COLO829 (cell line): ENCODE measurements at regions not wholly inside any gene's neighbourhood (a gene's known extent, or its start where the extent isn't known, plus 50 kb on each side); places are given as distances from the start of the nearest gene placed in this dataset.

Source experiments
- DNase-seq: peaks from one replicate; pipeline ENCODE4 v3.0.0; 2012; ENCODE audit warnings: low spot score

- DNase-seq: no peak
These were observed 400.9 kb downstream of the PRDM2 start for GRCh38 chr1:14100919-14101318.

- no peak for DNase-seq
These were observed 402.2 kb downstream of the PRDM2 start for GRCh38 chr1:14102180-14102579.

- no peak for DNase-seq
These were observed 404.0 kb downstream of the PRDM2 start for GRCh38 chr1:14103878-14104430.

DNA sequence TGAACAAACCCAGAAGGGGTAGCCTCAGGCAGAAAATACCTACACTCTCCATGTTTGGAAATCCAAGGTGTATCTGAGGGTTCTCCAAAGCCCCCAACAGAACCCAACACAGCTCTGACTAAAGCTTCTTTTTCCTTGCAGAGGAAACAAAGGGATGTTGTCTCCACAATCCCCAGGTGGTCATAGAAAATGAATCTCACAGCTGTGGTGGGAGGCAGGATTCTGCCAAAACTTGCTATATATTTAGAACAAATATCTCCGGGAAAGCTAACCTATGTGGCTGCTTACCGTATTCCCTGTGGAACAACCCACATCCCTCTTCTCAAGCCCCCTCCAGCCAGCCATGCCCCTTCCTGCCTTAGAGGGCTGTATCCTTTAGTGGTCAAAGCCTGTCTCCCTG, 406.1 kb downstream of the PRDM2 start:
- DNase-seq: no peak

DNA sequence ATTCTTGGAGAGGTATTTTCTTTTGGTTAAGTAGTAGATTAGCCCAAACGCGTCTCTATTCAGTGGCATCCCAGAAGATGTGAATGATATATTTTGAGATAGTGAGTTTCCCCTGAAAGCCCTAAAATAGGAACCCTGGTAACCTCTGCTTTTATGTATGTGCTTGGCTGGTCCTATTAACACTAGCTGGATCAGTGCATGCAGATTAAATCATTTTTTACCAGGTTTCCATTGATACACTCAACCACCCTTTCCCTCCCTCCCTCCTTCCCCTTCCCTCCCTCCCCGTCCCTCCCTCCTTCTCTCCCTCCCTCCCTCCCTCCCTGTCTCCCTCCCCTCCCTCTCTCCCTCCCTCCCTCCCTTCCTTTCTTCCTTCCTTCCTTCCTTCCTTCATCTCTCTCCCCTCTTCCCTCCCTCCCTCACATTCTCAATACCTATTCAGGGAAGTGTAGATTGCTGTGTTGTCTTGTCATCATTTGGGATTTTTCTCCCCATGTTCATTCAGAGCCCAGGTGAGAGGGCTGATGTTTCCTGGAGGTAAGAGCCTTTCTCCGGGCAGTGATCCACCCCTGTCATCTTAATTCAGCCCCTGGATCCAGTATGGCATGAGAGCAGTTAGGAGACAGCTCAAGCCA, 406.8 kb downstream of the PRDM2 start:
- no peak for DNase-seq

DNA sequence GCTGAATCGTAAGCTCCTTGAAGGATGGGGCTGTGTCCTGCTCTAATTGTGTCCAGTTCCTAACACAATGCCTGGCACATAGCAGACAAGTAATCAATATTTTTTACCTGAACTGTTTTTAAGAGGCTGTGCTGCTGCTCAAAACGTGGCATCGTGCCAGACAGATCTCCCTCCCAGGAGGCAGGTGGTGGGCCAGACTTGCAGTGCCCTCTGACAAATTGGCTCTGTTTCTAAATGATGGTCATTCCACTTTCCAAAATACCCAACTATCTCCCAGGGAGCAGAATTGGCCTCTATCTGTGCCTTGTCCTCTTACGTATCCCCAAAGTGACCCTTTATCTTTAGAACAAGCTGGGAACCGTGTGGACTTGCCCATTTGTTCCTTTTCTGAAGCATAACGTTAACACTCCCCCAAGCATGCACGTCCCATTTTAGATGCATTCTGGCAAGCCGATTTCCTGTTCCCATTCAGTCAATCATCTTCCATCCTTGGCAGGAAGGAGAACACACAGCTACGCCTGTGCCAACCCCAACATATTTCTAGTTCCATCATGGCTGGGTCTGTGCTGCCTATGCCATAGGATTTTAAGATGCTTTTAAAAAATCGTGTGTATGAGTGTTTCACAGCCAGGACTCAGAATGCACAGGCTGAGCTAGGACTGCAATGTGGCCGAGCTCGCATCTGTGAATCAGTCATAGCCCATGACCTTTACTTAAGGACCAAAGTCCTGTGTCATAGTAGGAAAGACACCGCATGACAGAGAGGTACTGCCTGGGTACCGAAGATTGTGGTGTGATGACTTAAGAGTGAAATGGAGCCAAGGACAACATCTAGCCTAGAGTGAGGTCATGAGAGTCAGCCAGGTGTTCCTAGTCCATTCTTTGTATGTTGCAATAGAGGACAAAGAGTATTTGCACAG, 408.6 kb downstream of the PRDM2 start:
- no peak for DNase-seq

DNA sequence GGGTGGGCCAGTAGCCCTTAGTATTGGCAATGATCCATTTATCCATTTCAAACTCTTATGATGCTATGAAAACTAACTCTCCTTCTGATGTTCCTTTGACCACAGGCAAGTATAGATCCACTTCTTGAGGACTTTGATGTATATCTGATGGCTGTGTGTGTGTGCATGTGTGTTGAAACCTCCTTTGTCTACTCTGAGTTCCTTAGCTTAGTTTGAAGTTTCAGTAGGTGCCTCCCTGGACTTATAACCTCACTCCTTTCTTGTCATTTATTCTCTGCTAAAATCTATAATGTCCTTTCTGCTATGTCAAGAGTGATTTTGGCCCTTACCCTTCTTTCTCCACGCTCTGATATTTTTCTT, 409.3 kb downstream of the PRDM2 start:
- DNase-seq: no peak

GRCh38 chr1:14110040-14110439, 410.1 kb downstream of the PRDM2 start:
- DNase-seq: no peak

DNA sequence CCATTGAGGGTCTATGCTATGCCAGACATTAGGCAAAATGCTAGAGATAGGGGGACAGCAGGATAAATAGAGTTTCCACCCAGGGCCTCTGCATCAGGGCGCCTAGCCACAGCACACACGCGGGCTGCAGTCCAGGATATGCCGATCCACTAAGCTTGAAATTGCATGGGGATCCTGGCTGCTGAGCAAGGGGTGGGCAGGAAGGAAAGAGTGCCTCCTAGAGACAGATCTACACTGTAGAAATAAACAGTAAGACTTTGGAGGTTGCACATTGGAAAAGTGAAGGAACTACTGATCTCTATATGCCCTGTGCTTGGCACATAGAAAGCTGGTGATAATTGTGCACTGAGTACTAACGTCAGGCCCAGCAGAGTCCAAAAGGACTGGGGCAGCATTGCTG, 411.1 kb downstream of the PRDM2 start:
- DNase-seq: no peak

- no peak for DNase-seq
These were observed 412.6 kb downstream of the PRDM2 start for GRCh38 chr1:14112613-14113012.

DNA sequence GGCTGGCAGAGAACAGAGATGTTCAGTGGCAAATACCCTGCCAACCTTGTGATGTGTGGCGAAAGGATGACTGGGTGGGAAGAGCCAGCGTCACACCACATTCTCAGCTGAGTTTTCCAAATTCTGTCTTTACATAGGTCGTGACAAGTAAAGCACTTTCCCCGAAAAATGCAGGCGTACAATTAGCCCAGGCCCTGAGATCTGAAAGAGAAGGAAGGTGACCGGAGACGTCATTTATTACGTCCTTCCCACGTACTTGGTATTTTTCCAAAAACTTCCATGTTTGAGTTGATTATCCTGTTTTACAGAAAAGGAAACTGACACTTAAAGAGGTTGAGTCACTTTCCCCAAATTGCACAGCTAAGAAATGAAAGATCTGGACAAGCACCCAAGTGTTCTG, 413.3 kb downstream of the PRDM2 start:
- DNase-seq: no peak

DNA sequence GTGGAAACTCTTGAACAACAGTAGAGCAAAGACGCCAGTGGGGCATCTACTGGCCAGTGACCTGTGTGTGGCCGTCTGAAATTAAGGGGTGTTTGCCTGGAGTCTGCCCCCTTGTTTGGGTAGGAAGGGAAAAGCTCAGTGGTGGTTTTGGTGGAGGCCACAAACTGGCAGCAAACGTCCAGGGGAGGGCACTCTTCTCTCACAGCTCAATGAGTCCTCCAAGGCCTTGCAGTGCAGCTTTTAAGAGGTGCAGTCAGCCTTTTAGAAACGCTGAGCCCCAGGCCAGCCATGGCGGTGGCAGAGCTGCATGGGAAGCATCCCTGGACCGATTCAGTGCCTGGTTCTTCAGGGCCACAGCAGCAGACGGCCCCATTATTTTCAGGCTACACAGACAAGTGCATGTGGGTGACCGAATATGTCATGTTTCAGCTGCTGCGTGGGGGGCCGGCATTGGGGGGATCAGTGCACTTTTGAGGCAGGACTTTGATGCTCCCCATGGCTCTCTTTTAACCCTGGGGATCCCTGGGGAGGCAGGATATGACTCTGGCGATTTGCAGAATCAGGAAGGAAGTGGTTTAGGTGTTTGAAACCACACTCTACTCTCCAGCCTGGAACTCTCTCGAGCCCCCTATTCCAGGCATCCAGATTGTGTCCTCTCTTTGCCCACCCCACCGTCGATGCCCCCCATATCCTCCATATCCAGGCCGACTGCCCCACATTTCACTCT, 414.0 kb downstream of the PRDM2 start:
- no peak for DNase-seq

DNA sequence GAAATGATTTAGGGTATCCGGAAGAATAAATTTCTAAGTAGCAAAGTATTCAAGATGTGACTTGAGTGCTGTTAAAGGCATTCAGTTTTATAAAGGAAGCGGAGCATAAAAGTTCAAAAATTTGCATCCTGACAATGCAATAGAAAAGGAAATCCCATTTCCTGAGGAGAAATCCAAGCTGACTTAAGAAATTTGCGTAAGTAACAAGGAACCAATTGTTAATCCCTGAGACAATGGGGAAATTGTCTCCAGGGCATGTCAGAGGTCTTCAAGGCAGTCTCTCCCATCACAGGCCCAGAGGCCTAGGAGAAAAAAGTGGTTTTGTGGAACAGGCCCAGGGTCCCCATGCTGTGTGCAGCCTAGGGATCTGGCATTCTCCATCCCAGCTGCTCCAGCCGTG, 416.0 kb downstream of the PRDM2 start:
- DNase-seq: no peak

DNA sequence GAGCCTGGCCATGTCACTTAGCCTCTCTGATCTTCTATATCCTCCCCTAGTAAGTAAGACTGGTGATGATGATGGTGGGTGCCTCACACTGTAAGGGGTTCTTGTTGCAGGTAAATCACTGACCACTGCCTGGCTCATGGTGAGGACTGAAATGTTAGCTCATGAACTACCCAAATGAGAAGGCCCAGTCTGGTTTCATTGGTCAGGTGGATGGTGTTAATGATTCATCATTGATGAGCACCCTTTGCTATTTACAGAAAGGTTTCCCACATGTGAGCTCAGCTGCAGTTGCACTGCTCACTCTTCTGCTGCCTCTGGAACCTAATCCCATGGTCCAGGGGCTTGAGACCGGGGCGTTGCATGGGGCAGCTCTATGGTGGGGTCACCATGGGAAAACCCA, 417.7 kb downstream of the PRDM2 start:
- no peak for DNase-seq

GRCh38 chr1:14118691-14119485, 418.9 kb downstream of the PRDM2 start:
- DNase-seq: no peak

DNA sequence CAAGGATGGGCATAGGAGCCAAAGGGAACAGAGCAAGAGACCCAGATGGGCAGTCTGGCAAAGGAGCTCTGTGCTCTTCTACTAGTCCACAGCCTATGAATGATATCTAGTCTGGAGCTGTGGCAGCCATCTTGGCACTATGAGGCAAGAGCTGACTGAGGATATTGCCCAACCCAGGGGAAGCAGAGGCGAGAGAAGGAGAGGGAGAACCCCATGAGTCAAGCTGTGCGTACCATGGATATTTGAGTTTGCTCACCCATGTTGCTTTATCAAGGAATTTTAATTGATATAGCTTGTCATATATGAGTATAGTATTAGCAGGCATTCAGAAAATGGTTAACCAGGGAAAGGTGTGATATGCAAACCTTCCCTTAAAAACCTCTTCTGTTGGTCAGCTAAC, 420.9 kb downstream of the PRDM2 start:
- no peak for DNase-seq

DNA sequence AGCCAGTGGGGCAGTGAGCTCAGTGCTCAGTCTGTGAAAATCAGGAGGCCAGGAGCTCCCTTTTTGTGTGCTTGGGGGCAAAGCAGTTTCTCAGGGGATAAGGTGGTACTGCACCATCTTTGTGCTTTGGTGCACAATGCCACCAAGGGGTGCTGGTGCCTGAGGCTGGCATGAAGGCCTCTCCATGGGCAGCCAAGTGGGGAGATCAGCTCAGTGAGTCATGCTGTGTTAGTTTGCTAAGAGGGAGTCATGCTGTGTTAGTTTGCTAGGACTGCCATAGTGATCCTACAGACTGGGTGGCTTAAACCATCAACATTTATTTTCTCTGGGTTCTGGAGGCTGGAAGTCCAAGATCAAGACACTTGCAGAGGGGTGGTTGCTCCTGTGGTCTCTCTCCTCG, 428.1 kb downstream of the PRDM2 start:
- DNase-seq: no peak

- no peak for DNase-seq
These were observed 429.0 kb downstream of the PRDM2 start for GRCh38 chr1:14129009-14129408.

GRCh38 chr1:14135070-14135469, 435.1 kb downstream of the PRDM2 start:
- no peak for DNase-seq

DNA sequence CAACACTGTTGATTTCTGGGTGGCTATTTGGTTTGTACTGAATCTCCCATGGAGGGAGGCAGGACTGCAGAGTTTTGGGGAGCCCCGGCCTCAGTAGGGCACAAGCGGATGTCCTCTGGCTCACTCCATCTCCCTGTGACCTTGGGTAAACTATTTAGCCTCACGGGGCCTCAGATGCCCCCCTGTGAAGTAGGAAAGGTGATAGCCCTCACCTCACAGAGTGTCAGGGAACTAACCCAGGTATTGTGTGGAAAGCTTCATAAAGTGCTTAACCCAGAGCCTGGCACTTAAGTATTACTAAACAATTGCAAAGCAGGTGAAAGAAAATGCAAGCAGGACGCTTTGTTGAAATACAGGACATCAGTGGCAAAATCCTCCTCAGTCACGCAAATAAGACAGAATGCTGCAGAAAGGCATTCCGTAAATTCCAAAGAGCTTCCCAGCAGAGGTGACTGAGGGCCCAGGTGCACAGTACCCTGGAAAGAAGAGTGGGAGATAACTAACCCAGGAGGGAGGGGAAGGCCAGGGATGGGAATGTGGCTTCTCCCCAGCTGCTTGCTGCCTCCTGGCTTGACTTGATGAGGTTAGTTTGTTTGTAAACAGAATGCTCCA, 436.3 kb downstream of the PRDM2 start:
- DNase-seq: no peak

DNA sequence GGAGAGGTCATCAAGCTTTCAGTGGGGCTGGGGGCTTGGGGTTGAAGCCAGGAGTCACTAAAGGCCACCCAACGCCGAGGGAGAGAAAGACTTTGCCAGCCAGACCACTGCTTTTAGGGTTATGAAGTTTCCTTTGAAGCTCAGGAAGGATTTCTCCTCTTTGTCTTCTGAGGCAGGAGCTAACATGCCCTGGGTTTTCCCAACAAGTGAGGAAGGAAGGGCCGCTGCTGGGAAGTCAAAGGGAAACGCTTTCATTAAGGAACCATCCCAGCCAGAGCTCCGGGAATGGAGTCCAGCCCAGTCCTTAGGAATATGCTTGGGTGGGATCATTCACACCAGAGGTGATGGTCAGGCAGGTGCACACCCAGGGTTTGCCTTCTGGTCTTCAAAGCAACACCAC, 436.9 kb downstream of the PRDM2 start:
- DNase-seq: no peak
